Activated CD8-positive, alpha-beta memory T cell treated with anti-CD3 and anti-CD28 coated beads, Interleukin-2, amount 50 U/mL, for 24 hours (primary cell): ENCODE measurements at regions not wholly inside any gene's neighbourhood (a gene's known extent, or its start where the extent isn't known, plus 50 kb on each side); places are given as distances from the start of the nearest gene placed in this dataset.

Experiments used
- DNase-seq: peaks from one replicate; pipeline ENCODE4 v3.0.0-alpha.2; 2020; ENCODE audit errors: extremely low read depth

DNA sequence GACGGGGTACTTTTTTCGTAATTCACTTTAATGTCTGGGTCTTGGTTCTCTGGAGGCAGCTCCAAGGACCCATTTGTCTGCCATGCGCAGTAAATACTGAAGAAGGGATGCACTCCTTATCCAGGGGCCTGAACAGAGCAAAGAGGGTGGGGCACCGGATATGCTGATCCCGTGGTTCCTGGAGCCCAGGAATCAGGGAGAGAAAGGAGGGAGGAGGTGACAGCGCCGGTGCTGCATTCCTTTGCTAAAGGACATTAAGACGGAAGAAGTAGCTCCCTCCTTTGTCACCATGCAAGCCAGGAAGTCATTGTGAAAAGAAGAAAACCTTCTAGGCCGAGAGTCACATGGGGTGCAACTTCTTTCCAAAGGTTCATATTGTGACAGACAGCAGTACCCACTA, 1057.7 kb downstream of the VRK1 start:
- DNase-seq: no peak

DNA sequence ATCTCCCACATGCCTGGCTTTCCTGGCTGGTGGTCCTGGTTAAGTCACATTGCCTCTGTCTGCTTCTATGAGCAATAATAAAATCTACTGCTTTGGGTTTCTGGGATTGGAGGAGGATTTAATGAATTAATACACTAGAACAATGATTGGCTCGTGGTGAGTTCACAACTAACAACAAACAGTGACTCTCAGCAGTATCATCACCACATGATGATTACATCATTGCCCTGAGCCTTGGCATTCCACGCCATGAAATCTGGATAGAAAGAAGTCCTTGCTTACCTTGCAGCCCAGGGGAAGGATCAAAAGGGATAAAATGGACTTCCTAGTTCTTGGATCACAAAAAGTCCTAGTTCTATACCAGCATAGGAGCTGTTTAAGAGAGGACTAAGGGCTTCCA, 1069.0 kb downstream of the VRK1 start:
- DNase-seq: no peak

DNA sequence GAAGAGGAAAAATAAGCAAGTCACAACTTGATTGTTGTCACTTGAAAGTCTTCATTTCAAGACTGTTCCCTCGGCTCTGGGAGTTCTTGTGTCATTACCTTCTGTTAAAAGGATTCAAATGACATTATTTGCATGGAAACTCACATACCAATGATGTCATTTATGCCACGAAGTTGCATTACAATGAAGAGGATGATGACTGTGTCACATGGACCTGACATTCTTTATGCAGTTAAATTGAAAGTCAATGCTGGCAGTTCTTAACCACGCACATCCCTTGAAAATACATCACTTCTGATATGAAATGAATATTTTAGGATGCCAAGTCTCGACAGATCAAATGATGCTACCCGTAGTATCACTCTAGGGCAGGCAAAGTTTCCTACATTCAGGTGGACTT, 1069.5 kb downstream of the VRK1 start:
- DNase-seq: no peak

DNA sequence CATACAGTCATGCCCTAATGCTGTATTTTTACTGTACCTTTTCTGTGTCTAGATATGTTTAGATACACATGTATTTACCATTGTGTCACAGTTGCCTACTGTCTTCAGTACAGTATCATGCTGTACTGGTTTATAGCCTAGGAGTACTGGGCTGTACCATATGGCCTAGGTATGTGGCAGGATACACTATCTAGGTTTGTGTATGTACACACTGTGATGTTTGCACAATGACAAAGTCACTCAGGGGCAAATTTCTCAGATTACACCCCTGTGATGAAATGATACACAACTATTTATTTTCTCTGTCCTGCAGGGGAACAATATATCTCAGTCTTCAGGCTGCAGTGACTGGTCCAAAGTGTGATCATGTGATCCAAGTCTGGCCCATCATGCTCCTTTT, 1076.1 kb downstream of the VRK1 start:
- no peak for DNase-seq

DNA sequence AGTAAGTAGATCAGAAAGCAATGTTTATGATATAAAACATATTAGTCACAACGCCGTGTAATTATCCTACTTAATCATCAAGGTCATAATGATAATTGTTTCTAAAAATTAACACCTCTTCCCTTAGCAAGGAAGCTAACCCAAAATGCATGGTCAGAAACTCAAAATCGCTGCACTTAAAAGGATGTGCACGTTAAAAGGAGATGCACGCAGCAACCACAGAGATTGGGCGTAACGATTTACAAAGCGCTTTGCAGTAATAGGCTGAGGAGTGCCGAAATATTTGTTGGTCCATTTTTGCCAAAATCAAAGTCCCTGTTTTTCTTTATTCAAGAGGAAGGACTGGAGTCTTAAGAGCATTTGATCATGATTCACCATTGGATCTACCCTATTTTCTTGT, 1077.2 kb downstream of the VRK1 start:
- no peak for DNase-seq

DNA sequence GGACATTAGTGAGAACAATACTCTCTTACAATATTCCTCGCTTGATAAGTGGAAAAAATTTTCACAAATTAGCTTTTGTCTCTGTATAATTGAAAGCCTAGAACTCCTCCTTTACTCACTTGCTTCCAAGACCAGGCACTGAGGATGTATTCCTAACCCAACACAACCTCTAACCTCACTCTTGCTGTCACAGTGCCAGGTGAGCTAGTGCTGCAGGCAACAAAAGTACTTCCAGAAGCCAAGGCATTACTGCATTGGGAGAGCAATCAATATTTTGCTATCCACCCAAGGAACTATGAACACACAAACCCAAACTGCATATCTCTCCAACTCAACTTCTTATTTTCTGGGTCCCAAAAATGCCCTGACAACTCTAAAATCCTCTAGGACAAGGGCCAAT, 1081.0 kb downstream of the VRK1 start:
- no peak for DNase-seq

DNA sequence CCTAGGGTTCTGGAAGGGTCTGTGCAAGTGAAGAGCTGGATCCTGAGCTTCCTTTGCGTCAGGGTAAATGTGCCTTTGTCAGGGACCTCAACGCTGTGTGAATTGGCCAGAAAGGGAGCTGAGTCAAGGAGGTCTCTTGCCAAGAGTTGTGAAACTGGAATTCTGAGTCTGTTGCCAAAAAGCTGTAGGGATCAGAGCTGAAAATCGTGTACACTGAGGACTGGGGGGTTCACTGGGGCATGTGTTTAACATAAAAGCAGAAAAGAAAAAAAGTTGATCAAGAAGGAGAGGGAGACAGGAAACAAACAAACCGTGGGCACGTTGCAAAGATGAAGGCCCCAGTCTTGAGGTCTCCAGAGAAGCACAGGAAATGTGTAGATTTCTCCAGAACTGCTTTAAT, 1081.5 kb downstream of the VRK1 start:
- no peak for DNase-seq

DNA sequence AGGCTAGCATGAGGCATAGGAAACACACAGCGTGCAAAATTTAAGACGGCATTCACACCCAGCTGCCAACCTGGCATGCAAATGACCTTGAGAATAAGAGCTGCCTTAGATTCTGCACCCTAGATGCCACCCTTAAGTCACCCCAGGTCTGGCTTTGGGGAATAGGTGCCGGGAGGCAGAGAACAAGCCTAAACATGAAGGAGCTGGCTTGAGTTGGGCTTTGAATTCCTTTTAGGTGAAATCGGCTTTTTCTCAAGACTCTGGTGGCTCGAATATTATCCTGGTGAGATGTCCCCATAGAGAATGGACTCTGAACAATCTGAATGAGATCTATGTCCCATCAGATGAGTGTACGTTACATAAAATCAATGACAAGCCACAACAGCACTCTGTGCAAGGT, 1090.5 kb downstream of the VRK1 start:
- DNase-seq: no peak

DNA sequence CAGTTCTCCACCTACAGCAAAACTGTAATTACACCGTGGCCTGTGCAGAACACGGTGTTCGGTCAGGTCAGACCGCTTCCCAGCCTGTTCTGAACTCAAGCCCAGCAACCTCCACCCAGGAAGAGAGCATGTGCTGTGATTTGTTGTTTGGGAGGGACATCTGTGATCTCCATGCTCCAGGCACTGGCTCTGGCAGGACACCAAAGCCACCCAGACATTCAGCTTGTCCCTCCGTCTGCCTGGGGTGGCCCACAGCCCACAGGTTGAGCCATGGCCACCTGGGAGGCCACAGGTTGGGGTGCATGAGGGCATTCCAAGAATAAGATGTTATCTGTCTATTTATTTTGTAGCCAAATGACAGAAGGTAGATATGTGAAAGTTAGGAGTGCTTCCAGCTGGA, 1091.1 kb downstream of the VRK1 start:
- no peak for DNase-seq

DNA sequence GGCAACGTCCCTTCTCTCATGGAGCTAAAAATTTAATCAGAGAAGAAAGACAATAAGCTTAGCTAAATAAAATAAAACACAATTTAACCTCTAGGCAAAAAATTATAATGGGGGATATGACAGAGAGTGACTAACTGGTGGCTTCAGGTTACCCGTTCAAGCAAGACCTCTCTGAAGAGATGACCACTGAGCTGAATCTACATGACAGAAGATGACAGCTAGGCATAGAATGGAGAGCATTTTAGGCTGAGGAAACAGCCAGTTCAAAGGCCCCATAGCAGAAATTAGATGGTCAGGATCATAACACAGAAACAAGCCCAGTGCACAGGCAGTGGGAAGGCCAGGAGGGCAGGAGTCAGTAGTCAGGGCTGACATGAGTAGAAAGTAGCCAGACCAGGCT, 1094.3 kb downstream of the VRK1 start:
- DNase-seq: no peak

DNA sequence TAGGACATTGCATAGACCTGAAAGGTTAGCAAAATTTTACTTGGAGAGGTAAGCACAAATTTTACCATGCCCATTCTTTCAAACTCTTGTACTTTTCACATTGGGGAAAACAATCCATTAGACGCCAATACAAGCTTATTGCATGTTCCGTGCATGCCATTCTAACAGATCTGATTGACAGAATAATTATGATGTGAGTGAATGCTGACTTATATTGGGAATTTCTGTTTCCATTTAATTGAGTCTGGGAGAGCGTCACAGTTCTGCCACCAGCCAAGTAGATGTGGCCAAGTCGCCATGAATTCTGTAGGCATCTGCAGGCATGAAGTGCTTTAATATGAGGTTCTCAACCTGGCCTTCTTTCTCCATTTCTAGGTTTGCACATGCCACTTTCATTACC, 1097.4 kb downstream of the VRK1 start:
- DNase-seq: no peak

DNA sequence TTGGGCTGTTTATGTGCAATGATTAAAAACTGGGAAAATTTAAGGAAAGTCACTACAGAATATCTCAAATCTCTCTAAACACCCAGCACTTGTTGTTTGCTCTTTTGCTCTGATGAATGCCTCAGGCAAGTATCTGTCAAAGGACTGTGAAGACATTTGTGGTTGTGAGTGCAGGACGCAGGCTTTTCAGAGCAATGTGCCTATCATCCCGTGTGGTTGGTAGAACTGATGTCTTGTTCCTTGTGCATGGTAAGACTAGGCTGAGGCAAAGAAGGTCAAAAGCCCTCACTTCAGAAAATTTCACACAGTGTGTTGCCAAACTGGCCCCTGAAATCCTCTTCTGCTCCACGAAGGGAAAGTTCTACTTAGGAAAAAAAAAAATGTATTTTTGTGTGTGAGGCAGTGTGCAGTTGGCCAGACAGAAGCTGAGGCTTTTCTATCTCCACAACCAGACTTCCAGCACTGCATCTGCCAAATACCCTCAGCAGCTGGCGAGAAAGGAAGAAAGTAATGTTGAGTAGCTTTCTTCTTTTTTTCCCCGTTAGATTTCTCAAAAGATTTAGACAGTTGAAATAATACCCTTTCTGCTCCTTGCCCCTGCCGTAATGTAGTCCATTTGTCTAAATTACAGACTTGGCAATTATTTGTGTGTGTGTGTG, 1103.1 kb downstream of the VRK1 start:
- no peak for DNase-seq

DNA sequence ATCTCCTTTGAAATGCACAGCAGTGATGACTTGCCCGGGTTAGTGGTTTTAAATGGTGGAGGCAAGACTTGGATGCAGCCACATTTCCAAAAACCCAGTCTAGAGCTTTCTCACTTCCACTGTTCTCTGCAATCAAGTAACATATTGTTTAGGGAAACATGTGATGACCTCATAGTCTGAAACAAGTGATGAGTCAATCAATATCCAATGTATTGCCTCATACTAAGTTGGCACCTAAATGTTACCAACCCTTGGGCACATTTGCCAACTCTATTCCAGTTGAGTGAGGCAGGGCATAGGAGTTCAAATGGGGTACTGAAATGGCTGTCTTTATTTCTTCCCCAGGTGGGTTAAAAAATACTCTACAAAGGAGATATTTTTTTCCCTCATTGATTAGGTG, 1105.4 kb downstream of the VRK1 start:
- DNase-seq: no peak

DNA sequence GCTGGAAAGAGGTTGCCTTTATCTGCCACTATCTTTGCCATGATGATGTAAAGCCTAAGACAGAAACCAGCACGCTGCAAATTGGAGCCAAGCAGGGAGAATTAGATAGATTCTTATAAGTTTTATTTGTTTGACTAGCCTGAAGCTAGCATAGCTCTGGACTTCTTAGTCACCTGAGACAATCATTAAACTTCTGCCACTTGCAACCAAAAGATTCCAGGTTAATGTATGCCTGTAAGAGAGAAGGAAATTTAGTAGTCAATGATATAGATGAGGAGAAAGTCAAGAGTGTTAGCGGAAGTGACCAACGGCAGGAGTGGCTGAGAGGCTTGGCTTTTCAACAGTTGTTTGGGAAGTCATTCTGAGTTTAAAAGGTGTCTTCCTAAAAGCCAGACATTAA, 1106.6 kb downstream of the VRK1 start:
- DNase-seq: no peak

DNA sequence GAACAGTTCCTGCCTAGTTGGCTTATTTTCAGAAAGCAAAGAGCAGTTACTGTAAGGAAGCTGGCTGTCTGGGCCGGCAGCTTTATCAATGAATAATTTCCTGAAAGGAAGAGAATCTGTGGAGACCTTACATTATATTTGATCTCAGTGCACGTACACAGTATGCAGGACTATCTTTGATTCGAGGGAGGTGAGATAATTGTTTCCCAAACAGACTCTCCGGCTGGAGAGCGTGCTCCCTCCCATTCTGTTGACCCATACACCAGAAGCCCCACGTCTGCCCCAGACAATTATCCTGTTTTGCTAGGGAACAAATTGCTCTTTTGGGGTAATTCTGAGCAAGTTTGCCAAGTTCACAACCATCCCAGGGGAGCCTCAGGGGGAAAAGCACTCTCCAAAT, 1115.0 kb downstream of the VRK1 start:
- no peak for DNase-seq

DNA sequence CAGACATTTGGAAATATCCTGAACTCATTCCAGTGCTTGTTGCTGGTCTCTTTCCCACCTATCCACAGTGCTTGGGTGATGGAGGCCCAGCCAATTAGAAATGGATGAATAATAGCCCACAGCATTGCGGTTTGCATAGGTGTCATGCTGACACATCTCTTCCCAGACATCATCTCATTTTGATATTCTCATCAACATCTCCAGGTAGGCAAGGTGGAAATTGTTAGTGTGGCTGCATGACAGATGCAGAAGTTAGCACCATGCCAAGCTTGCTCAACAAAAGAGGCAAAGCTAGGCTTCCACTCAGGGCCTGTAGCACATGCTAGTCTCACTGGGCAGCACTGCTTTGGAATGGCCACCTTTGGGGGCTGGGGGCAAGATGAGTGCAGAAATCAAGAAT, 1118.9 kb downstream of the VRK1 start:
- DNase-seq: no peak

DNA sequence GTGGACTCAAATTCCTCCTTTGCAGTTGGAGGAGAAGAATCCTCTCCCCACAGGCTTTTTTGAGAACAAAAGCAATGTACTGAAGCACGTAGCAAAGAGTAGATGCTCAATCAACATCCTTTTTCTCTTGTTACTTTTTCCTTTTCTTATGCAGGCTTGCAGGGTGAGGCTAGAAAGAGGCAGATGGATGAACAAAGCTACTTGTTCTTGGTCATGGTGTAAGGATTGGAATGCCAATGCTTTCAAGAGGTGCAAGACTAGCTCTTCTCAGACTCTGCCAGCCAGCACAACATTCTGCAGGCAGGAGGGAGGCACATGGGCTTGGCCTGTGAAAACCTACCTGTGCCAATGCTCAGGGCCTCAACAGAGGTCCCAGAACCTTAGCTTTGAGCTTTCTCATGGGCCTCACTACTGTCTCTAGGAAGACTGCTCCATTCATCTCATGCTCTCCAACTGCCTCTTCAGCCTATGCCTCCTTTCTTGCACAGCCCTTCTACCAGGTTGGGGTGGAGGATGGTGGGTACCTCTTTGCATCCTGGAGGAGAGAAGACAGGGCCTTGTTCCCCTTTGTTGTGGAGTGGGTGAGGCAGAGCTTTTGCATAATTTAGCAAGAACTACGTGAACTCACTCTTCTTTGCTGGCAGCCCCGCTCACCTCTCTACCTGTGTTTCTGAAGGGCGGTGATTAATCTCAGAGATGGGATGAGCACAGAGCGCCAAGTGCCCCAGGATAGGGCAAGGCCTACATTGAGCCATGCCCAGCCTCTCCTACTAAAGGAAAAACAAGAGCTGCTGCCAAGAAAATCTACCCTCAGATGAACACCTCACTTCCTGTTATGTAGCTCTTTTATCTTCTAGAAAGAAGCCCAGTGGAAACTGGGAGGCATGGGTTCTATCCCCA, 1119.7 kb downstream of the VRK1 start:
- DNase-seq: no peak

DNA sequence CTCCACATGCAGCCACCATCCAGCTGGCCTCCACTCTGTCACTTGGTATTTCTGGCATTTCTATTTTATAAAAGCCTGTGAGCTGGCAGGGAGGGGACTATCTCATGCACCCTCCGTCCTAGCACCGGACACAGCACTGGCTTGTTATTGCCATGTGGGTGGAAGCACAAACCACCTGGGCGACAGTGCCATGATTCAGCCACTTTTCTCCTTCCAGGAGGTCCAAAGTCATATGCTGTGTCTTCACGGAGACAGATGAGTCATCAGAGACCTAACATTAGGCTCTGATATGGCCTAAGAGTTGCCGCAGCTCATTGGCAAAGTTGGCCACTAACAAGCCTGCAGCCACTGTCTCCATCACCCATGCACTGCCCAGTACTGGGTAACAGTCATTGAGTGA, 1123.0 kb downstream of the VRK1 start:
- DNase-seq: no peak

DNA sequence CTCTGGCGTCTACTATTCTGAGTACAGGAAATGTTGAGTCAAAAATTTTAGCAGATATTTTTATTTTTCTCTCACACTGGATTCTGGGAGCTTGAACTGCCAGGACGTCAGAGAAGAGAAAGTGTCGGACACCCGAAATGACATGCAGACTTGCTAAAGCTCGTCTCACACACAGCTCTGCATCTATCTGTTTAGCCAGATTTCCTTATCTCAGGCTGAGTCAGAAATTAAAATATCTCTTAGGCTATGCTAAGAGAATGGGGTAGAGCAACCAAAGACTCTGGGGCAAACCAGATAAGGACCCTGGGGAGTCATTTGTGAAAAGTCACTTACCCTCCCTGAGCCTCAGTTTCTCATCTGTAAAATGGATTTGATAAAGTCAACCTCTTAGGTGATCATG, 1124.1 kb downstream of the VRK1 start:
- DNase-seq: no peak

DNA sequence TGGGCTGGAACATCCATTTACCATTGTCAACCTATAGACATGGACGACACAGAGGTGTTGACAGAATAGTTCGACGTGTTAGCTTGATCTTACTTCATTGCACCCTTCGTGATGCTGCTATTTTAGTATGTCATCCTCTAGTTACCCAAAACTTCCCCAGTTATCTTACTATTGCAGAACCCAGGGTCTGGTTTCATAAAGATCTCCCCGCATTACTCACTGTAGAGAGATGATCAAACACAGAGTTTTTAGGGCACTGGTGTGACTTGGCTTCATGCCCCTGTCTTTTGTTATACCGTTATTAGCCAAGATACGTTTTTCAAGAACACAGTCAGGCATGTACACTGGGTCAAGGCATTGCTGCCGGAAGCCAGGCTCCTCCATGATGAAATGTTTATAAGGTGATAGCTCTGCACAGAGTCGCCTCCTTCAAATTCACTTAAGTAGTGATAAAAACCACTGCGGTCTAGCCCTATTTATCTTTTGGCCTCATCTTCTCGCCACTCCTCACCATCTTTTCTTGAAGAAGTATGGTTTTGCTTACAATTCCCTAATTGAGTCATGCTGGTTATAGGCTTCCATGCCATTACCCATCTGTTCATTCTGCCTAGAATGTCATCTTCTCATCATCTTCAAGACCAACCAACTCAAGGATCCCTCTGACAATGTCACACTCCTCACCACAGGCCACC, 1127.9 kb downstream of the VRK1 start:
- no peak for DNase-seq

DNA sequence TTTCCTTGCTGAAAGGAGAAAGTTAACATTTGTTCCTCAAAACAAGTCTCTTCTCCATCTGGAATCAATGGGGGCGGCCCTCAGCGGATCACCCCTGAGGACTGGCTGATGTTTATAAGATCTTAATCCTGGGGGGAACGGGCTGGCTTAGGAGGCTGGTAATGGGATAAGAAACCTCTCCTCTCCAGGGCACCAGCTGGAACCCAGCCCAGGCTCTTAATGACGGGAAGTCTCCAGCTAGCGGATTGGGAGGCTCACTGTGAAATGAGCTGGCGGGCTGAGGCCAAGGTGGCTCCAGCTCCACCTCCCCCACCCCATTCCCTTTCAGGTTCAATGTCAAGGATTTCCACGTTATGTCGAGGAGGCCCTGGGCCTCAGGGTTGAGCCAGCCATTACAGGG, 1133.0 kb downstream of the VRK1 start:
- no peak for DNase-seq

DNA sequence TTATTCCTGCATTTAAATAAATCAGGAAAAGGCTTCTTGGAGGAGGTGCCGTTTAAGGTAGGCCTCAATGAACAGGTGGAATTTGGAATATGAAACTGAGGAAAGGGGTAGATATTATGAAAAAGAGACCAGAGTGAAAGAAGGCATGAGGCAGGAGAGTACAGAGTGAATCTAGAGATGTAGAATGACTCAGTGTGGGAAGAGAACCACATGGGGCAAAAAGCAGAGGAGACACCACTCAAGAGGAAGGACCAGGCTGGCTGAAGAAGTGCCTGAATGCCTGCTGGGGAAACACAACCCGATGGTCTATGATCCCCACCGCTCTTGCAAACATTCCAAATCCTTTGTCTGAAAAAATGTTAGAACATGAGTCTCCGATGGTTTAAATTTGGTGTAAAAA, 1134.1 kb downstream of the VRK1 start:
- DNase-seq: no peak

DNA sequence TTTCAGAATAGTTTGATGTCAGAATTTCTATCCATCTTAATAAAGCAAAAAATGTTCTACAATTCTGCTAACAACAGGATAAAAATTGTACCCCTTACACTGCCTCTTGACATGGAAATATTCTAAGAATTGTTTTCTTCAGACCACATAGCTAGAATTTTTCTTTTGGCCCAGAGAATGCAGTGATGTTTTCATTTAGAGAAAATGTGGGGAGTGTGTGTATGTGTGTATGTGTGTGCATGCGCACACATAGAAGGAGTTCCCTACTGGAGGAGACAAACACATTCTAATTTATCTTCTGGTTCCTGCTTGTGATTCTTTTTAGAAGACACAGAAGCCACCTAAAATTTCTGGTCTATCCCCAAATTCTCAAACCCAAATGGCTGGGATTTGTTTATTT, 1145.7 kb downstream of the VRK1 start:
- DNase-seq: no peak
